ENCODE measurements at regions not wholly inside any gene's neighbourhood (a gene's known extent, or its start where the extent isn't known, plus 50 kb on each side); places are given as distances from the start of the nearest gene placed in this dataset.

GRCh38 chr2:241987726-241988125, 118.2 kb downstream of the RTP5 start:
- no peak overlapping the region for H3K4me3 ChIP-seq
- no peak overlapping the region for H3K4me2 ChIP-seq
- TF ChIP-seq, protein P1, sequence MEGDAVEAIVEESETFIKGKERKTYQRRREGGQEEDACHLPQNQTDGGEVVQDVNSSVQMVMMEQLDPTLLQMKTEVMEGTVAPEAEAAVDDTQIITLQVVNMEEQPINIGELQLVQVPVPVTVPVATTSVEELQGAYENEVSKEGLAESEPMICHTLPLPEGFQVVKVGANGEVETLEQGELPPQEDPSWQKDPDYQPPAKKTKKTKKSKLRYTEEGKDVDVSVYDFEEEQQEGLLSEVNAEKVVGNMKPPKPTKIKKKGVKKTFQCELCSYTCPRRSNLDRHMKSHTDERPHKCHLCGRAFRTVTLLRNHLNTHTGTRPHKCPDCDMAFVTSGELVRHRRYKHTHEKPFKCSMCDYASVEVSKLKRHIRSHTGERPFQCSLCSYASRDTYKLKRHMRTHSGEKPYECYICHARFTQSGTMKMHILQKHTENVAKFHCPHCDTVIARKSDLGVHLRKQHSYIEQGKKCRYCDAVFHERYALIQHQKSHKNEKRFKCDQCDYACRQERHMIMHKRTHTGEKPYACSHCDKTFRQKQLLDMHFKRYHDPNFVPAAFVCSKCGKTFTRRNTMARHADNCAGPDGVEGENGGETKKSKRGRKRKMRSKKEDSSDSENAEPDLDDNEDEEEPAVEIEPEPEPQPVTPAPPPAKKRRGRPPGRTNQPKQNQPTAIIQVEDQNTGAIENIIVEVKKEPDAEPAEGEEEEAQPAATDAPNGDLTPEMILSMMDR (IDR thresholded peaks at IDR 0.05; ENCODE audit: poor library complexity): no peak
- no peak for TF ChIP-seq EZH2 (IDR thresholded peaks at IDR 0.05; ENCODE audit: borderline replicate concordance)
- no peak for TF ChIP-seq EZH2phosphoT487 (IDR thresholded peaks at IDR 0.05; ENCODE audit: low read depth, severe bottlenecking, unreplicated experiment)
- no peaks in the 10 kb centered on the region for H3K9me2 ChIP-seq (replicated peaks; ENCODE audit: insufficient read depth)
- H3K27me3 ChIP-seq: no peaks in the 10 kb centered on the region
- DNase-seq (ENCODE audit: low spot score): no peak
- H3K4me1 ChIP-seq (ENCODE audit: insufficient read depth): no peaks in the 10 kb centered on the region
- no peaks in the 10 kb centered on the region for H3K36me3 ChIP-seq (replicated peaks; ENCODE audit: insufficient read depth, low read depth)
- 93% methylated on average over 24 of the region's 24 CpGs for WGBS (ENCODE audit: low lambda C conversion rate, missing lambda C conversion rate)
- no peaks in the 10 kb centered on the region for H4K20me1 ChIP-seq (ENCODE audit: insufficient read depth, poor library complexity, severe bottlenecking)
- no peaks in the 10 kb centered on the region for H3K79me2 ChIP-seq
- no peak overlapping the region for H3K27ac ChIP-seq
- H2AFZ ChIP-seq: no peak overlapping the region
- no peaks in the 10 kb centered on the region for H3K9me3 ChIP-seq (ENCODE audit: low read depth)

DNA sequence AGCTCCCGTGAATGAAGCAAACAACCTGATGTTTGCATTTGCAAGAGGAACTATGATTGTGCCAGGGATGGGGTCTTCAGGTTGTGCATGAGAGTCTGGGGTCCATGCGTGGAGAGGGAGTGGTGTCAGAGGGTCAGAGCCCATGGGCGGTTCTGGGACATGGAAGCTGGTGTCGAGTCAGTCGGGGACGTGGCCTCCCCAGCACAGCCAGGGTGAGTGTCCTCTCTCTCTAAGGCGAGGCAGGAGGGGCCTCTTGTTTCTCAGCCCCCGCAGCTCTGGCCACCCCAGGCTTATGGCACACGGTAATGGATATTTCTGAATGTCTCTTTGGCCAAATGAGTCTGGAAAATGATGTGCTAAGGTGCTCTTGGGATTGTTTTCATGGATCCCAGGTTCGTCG, 118.6 kb downstream of the RTP5 start:
- DNase-seq (ENCODE audit: low spot score): no peak
- Histone ChIP-seq H3K27ac (no peak overlapping the region), H3K27me3 (no peaks in the 10 kb centered on the region), H3K9me2 (replicated peaks; ENCODE audit: insufficient read depth) (no peaks in the 10 kb centered on the region), H3K4me1 (ENCODE audit: insufficient read depth) (no peaks in the 10 kb centered on the region), H3K9me3 (ENCODE audit: low read depth) (no peaks in the 10 kb centered on the region), H3K79me2 (no peaks in the 10 kb centered on the region), H2AFZ (no peak overlapping the region), H3K4me3 (no peak overlapping the region), H3K36me3 (replicated peaks; ENCODE audit: insufficient read depth, low read depth) (no peaks in the 10 kb centered on the region), H4K20me1 (ENCODE audit: insufficient read depth, poor library complexity, severe bottlenecking) (no peaks in the 10 kb centered on the region), H3K4me2 (no peak overlapping the region)
- 98% methylated on average over 11 of the region's 11 CpGs for WGBS (ENCODE audit: low lambda C conversion rate, missing lambda C conversion rate)
- no peak for TF ChIP-seq EZH2phosphoT487 (IDR thresholded peaks at IDR 0.05; ENCODE audit: low read depth, severe bottlenecking, unreplicated experiment)
- TF ChIP-seq, protein P1 (IDR thresholded peaks at IDR 0.05; ENCODE audit: poor library complexity): no peak
- TF ChIP-seq EZH2 (IDR thresholded peaks at IDR 0.05; ENCODE audit: borderline replicate concordance): no peak

DNA sequence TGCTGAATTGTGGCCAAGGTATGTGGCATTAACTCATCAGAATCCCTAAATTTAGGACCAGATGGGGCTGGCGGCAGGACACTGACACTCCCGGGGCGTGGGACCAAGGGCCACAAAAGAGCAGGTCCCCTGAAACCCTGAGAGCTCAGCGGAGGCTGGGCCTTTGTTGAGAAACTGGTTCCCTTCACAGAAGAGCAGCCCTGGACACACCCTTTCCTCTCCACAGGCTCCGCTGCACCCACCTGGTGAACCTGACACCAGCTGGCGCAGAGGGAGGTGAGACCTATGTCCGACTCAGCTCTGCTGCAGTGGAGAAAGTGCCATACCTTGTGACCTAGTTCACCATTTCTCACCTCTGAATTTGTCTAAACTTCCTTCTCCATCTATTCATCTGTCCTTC, 119.5 kb downstream of the RTP5 start:
- H3K4me1 ChIP-seq (ENCODE audit: insufficient read depth): no peaks in the 10 kb centered on the region
- H3K4me2 ChIP-seq: no peak overlapping the region
- H3K79me2 ChIP-seq: no peaks in the 10 kb centered on the region
- H4K20me1 ChIP-seq (ENCODE audit: insufficient read depth, poor library complexity, severe bottlenecking): no peaks in the 10 kb centered on the region
- H3K36me3 ChIP-seq (replicated peaks; ENCODE audit: insufficient read depth, low read depth): no peaks in the 10 kb centered on the region
- H3K9me2 ChIP-seq (replicated peaks; ENCODE audit: insufficient read depth): no peaks in the 10 kb centered on the region
- no peak for DNase-seq (ENCODE audit: low spot score)
- H3K27me3 ChIP-seq: no peaks in the 10 kb centered on the region
- H3K27ac ChIP-seq: no peak overlapping the region
- 87% methylated on average over 7 of the region's 7 CpGs for WGBS (ENCODE audit: low lambda C conversion rate, missing lambda C conversion rate)
- TF ChIP-seq EZH2phosphoT487 (IDR thresholded peaks at IDR 0.05; ENCODE audit: low read depth, severe bottlenecking, unreplicated experiment): no peak
- TF ChIP-seq EZH2 (IDR thresholded peaks at IDR 0.05; ENCODE audit: borderline replicate concordance): no peak
- TF ChIP-seq, protein P1 (IDR thresholded peaks at IDR 0.05; ENCODE audit: poor library complexity): no peak
- H3K4me3 ChIP-seq: no peak overlapping the region
- no peaks in the 10 kb centered on the region for H3K9me3 ChIP-seq (ENCODE audit: low read depth)
- H2AFZ ChIP-seq: no peak overlapping the region

DNA sequence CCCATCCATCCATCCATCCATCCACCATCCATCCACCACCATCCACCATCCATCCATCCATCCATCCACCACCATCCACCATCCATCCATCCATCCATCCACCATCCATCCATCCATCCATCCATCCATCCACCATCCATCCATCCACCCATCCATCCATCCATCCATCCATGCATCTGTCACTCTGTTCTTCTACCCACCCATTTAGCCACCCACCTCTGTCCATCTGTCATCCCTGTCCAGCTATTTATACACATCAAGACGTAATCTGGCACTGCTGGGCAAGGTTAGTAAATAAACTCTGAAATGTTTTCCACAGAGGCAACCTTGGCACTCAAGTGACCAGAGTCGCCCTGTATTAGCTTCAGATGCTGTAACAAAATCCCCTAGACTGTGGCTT, 120.9 kb downstream of the RTP5 start:
- Histone ChIP-seq H3K9me3 (ENCODE audit: low read depth) (no peaks in the 10 kb centered on the region), H3K27ac (no peak overlapping the region), H3K36me3 (replicated peaks; ENCODE audit: insufficient read depth, low read depth) (no peaks in the 10 kb centered on the region), H3K4me2 (no peak overlapping the region), H3K4me1 (ENCODE audit: insufficient read depth) (no peaks in the 10 kb centered on the region), H2AFZ (no peak overlapping the region), H3K4me3 (no peak overlapping the region), H3K79me2 (no peaks in the 10 kb centered on the region), H3K27me3 (no peaks in the 10 kb centered on the region), H3K9me2 (replicated peaks; ENCODE audit: insufficient read depth) (no peaks in the 10 kb centered on the region), H4K20me1 (ENCODE audit: insufficient read depth, poor library complexity, severe bottlenecking) (no peaks in the 10 kb centered on the region)
- WGBS (ENCODE audit: low lambda C conversion rate, missing lambda C conversion rate): 79% methylated on average over 2 of the region's 2 CpGs
- no peak for TF ChIP-seq EZH2 (IDR thresholded peaks at IDR 0.05; ENCODE audit: borderline replicate concordance)
- TF ChIP-seq EZH2phosphoT487 (IDR thresholded peaks at IDR 0.05; ENCODE audit: low read depth, severe bottlenecking, unreplicated experiment): no peak
- TF ChIP-seq, protein P1 (IDR thresholded peaks at IDR 0.05; ENCODE audit: poor library complexity): no peak
- DNase-seq (ENCODE audit: low spot score): no peak
